ENCODE measurements at regions not wholly inside any gene's neighbourhood (a gene's known extent, or its start where the extent isn't known, plus 50 kb on each side); places are given as distances from the start of the nearest gene placed in this dataset.

DNA sequence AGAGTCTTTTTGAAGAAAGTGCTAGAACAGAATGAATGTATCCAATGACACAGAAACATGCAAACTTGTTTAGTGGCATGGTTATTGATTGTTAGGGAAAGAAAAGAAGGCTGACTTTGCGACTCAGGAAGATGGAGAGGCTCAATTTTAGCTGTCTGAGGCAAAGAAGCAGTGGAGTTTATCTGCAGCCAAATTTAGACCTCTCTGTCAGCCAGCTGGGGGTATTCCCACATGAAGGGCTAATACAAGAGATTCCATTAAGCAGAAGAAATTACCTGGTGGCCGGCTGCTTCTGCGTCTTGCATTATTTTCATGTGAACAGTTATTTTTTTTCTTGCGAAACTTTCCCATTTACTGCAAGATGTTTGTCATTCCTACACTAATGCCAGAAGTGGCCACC lies 240.2 kb upstream of the NBEA start:
- TF ChIP-seq, protein P1, sequence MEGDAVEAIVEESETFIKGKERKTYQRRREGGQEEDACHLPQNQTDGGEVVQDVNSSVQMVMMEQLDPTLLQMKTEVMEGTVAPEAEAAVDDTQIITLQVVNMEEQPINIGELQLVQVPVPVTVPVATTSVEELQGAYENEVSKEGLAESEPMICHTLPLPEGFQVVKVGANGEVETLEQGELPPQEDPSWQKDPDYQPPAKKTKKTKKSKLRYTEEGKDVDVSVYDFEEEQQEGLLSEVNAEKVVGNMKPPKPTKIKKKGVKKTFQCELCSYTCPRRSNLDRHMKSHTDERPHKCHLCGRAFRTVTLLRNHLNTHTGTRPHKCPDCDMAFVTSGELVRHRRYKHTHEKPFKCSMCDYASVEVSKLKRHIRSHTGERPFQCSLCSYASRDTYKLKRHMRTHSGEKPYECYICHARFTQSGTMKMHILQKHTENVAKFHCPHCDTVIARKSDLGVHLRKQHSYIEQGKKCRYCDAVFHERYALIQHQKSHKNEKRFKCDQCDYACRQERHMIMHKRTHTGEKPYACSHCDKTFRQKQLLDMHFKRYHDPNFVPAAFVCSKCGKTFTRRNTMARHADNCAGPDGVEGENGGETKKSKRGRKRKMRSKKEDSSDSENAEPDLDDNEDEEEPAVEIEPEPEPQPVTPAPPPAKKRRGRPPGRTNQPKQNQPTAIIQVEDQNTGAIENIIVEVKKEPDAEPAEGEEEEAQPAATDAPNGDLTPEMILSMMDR (IDR thresholded peaks at IDR 0.05; ENCODE audit: low read depth, low read length): no peak
- no peak for TF ChIP-seq EZH2phosphoT487 (IDR thresholded peaks at IDR 0.05; ENCODE audit: low read depth)

All from OCI-LY3 (cell line).